Panc1 (cell line): ENCODE measurements at regions not wholly inside any gene's neighbourhood (a gene's known extent, or its start where the extent isn't known, plus 50 kb on each side); places are given as distances from the start of the nearest gene placed in this dataset.

ENCODE experiments used
- ATAC-seq: fragments of 200-7000 bp; cut with Tn5 transposase; 2 replicates; pipeline ENCODE4 v1.9.1; 2020; ENCODE audit warnings: mild to moderate bottlenecking, moderate library complexity
- BruUV-seq: library from RNA; stranded (reverse); fragments of 400-500 nt; replicated peaks from 2 replicates; lab custom pipeline; 2021; lab: Mats Ljungman, UMichigan
- CTCF ChIA-PET: fragments of 300-600 bp; sonication (Branson Sonifier 250); formaldehyde crosslinking; loops from one replicate; lab custom pipeline; 2022; ENCODE audit warnings: antibody characterized with exemption; lab: Charles Lee
- POLR2A ChIA-PET: fragments of 300-600 bp; sonication (Branson Sonifier 250); formaldehyde crosslinking; loops from one replicate; lab custom pipeline; 2022; ENCODE audit warnings: antibody characterized with exemption; lab: Charles Lee
- DNase-seq: peaks from one replicate; pipeline ENCODE4 v3.0.0-alpha.2; 2010; ENCODE audit warnings: low read depth, low spot score
- H3K27ac ChIP-seq: 2 replicates; pipeline ENCODE4 v1.5.1; 2011; ENCODE audit warnings: mild to moderate bottlenecking, low read length, inconsistent platforms
- H3K27me3 ChIP-seq: fragments of 200-500 bp; sonication (Bioruptor generic); 2 replicates; pipeline ENCODE4 v1.6.0; 2014; ENCODE audit warnings: low read length, inconsistent platforms; ENCODE audit not compliant: control insufficient read depth, insufficient read depth
- H3K36me3 ChIP-seq: fragments of 200-500 bp; sonication (Bioruptor generic); 2 replicates; pipeline ENCODE4 v1.5.1; 2014; ENCODE audit warnings: inconsistent platforms, mild to moderate bottlenecking, low read length, moderate library complexity; ENCODE audit not compliant: control insufficient read depth, insufficient read depth
- H3K4me1 ChIP-seq: 2 replicates; pipeline ENCODE4 v1.5.1; 2011; ENCODE audit warnings: inconsistent platforms, mild to moderate bottlenecking, low read length, moderate library complexity; ENCODE audit not compliant: control insufficient read depth, insufficient read depth
- H3K4me3 ChIP-seq, 2 experiments: 2 replicates each; pipeline ENCODE4 v1.5.1; 2011 to 2012; ENCODE audit warnings: low read depth in 2 of 2, low read length in 2 of 2, mild to moderate bottlenecking in 2 of 2, inconsistent platforms in 1 of 2, moderate library complexity in 1 of 2
- H3K9me3 ChIP-seq: fragments of 200-500 bp; sonication (Bioruptor generic); 2 replicates; pipeline ENCODE4 v1.5.1; 2014; ENCODE audit warnings: low read depth, mild to moderate bottlenecking, inconsistent platforms, low read length, moderate library complexity; ENCODE audit not compliant: control insufficient read depth, insufficient read depth
- CTCF ChIP-seq: fragments of 450-650 bp; IDR thresholded peaks from 2 replicates; pipeline ENCODE4 v1.5.1; 2017; ENCODE audit warnings: mild to moderate bottlenecking
- POLR2AphosphoS5 ChIP-seq: IDR thresholded peaks from 2 replicates; pipeline ENCODE4 v1.6.1; 2012; ENCODE audit warnings: mild to moderate bottlenecking, low read depth, low read length, moderate library complexity
- REST ChIP-seq, 2 experiments: IDR thresholded peaks; 2 replicates each; pipeline ENCODE4 v1.6.1; 2011 to 2012; ENCODE audit warnings: low read depth in 2 of 2, control low read depth in 1 of 2, low read length in 1 of 2, mild to moderate bottlenecking in 1 of 2, moderate library complexity in 1 of 2; ENCODE audit not compliant: insufficient read depth in 1 of 2
- SIN3A ChIP-seq: IDR thresholded peaks from 2 replicates; pipeline ENCODE4 v1.6.1; 2012; ENCODE audit warnings: low read depth, mild to moderate bottlenecking, low read length, moderate library complexity, borderline replicate concordance; ENCODE audit not compliant: insufficient read depth
- TCF7L2 ChIP-seq: IDR thresholded peaks from 2 replicates; pipeline ENCODE4 v1.6.1; 2011; ENCODE audit warnings: mild to moderate bottlenecking, low read depth, low read length, inconsistent platforms
- in situ Hi-C: cut with HindIII; loops from 2 replicates; pipeline ENCODE4 v1.10.0; 2016; ENCODE audit warnings: low sequenced_read_pairs, low pct_unique_long_range_greater_than_20kb
- intact Hi-C: fragments of 100-400 bp; cut with micrococcal nuclease; formaldehyde crosslinking; loops from one replicate; pipeline ENCODE4 v1.10.0; 2022; ENCODE audit not compliant: unreplicated experiment

GRCh38 chr2:61690078-61690596, 152.0 kb upstream of the XPO1 start:
- H3K27me3 ChIP-seq = no peaks in the 10 kb centered on the region; the same call in 1 of the 2 replicates
- TF ChIP-seq SIN3A (no peak), REST (IDR thresholded peaks at IDR 0.05; ENCODE audit: insufficient read depth in 1 of 2, low read depth in 2 of 2, low read length in 1 of 2) (no peak), CTCF (no peak), TCF7L2 (no peak), POLR2AphosphoS5 (no peak)
- intact Hi-C loops = no loop called here
- ChIA-PET POLR2A (no interaction called here), CTCF (no interaction called here)
- DNase-seq (no peak), ATAC-seq (no peak)
- no peaks in the 10 kb centered on the region for H3K9me3 ChIP-seq
- H3K27ac ChIP-seq = no peak overlapping the region
- H3K4me1 ChIP-seq = peaks cover 9% of the 10 kb centered on the region
- H3K36me3 ChIP-seq = no peaks in the 10 kb centered on the region
- no peak overlapping the region for H3K4me3 ChIP-seq
- in situ Hi-C loops = no loop called here
- BruUV-seq = no TSS peak

- CTCF ChIA-PET = no interaction called here
- TF ChIP-seq TCF7L2 (no peak), SIN3A (no peak), POLR2AphosphoS5 (no peak), REST (IDR thresholded peaks at IDR 0.05; ENCODE audit: insufficient read depth in 1 of 2, low read depth in 2 of 2, low read length in 1 of 2) (no peak)
- Histone ChIP-seq H3K9me3 (no peaks in the 10 kb centered on the region), H3K4me3 (no peak overlapping the region), H3K27me3 (no peaks in the 10 kb centered on the region; the same call in 1 of the 2 replicates), H3K27ac (no peak overlapping the region), H3K36me3 (no peaks in the 10 kb centered on the region), H3K4me1 (peaks cover 6% of the 10 kb centered on the region)
- ATAC-seq = no peak
- POLR2A ChIA-PET = no interaction called here
- in situ Hi-C loops = no loop called here
- no TSS peak for BruUV-seq
- DNase-seq = no peak
- intact Hi-C loops = no loop called here
Observed at GRCh38 chr2:61689568-61689967, 151.4 kb upstream of the XPO1 start.
